ENCODE measurements at regions not wholly inside any gene's neighbourhood (a gene's known extent, or its start where the extent isn't known, plus 50 kb on each side); places are given as distances from the start of the nearest gene placed in this dataset.

DNA sequence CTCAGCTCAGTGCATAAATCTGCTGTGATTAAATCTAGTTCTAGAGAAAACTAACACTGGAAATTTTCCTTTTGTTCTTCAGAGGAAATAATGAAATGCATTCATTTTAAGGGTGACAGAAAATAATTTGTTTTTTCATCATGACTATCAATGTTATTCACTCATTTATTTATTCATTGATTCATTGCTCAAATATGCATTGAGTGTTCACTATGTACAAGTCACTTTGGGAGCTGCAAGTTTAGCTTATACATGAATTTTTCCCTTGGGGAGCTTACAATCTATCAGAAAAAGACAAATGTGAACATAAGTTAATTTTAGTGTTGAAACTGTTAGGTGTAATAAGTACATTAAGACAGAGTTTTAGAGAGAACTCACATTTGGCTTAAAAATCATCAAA is 897.8 kb downstream of the CENPC start:
- Mint-ChIP-seq H3K4me3 (no peak overlapping the region), H3K27me3 (no peaks in the 10 kb centered on the region), H3K36me3 (no peaks in the 10 kb centered on the region), H3K27ac (no peak overlapping the region), H3K4me1 (no peaks in the 10 kb centered on the region), H3K9me3 (peaks cover 0 to 3% (median 2%) of the 10 kb centered on the region in 3 donors)
- CTCF ChIA-PET = no interaction called here
- H3K4me3 ChIP-seq (ENCODE audit: control insufficient read depth in 1 of 2, extremely low read depth in 1 of 2, low read length in 1 of 2) = no peak overlapping the region
- POLR2A ChIA-PET = no interaction called here
- H3K9me3 ChIP-seq = no peaks in the 10 kb centered on the region
- DNase-seq (no peak), ATAC-seq (replicated peaks in 1 of 4) (no peak)
- H3K4me1 ChIP-seq (ENCODE audit: control insufficient read depth in 1 of 2, extremely low read depth in 1 of 2, insufficient read depth in 2 of 2, low read length in 2 of 2) = no peaks in the 10 kb centered on the region
- H3K27ac ChIP-seq (ENCODE audit: low read length) = no peak overlapping the region
- no peaks in the 10 kb centered on the region for H3K27me3 ChIP-seq (replicated peaks in 1 of 2; ENCODE audit: control insufficient read depth in 2 of 2, extremely low read depth in 1 of 2, insufficient read depth in 2 of 2, low read length in 1 of 2)
- no peaks in the 10 kb centered on the region for H3K36me3 ChIP-seq (ENCODE audit: control insufficient read depth in 2 of 2, extremely low read depth in 1 of 2, insufficient read depth in 1 of 2, low read length in 1 of 2)

DNA sequence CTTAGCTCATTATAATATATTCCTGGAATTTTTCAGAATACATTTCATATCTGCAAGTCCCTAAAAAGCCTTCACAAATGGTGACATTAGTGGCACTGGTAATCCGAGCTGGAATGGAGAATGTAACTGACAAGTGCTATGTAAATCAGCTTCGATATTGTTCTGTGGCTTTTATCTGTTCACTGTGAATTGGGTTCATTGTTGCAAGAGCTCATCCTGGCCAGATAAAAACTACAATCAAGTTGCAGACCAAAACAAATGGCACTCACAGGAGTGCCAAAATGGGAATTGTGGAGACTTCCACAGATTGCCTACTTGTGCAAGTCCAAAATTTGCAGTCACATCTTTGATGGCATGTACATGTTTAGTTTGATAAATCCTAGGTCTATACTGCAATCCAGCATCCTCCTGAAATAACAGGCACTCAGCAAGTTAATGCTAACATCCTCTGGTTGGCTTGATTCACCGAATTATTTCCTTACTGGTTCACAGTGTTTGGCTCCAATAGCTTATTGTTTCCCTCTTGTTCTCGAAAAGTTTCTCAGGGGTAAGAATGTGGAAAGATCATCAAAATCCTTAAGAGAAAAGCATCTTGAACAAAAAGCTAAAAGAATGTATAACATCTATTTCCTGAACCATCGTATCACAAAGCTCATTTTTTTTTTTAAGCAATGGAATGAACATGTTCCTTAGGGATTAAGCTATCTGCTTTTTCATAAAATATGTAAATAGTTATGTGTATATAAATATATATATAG is 904.9 kb downstream of the CENPC start:
- ATAC-seq (replicated peaks in 1 of 4) (no peak), DNase-seq (no peak)
- Mint-ChIP-seq H3K9me3 (peaks cover under 1 to 3% (median 3%) of the 10 kb centered on the region in 3 donors), H3K36me3 (no peaks in the 10 kb centered on the region), H3K27ac (no peak overlapping the region), H3K27me3 (no peaks in the 10 kb centered on the region), H3K4me1 (no peaks in the 10 kb centered on the region), H3K4me3 (no peak overlapping the region)
- WGBS (ENCODE audit: insufficient coverage) = 65% methylated on average over 2 of the region's 5 CpGs
- H3K4me1 ChIP-seq (ENCODE audit: control insufficient read depth in 1 of 2, extremely low read depth in 1 of 2, insufficient read depth in 2 of 2, low read length in 2 of 2) = no peaks in the 10 kb centered on the region
- no peaks in the 10 kb centered on the region for H3K9me3 ChIP-seq
- no peak overlapping the region for H3K4me3 ChIP-seq (ENCODE audit: control insufficient read depth in 1 of 2, extremely low read depth in 1 of 2, low read length in 1 of 2)
- POLR2A ChIA-PET = interaction anchor here in 1 of 2 donors (0.6 kb wide), 1 partner anchor 53 kb away, joined by 4 read pairs; no protein-coding TSS in a partner anchor
- H3K36me3 ChIP-seq (ENCODE audit: control insufficient read depth in 2 of 2, extremely low read depth in 1 of 2, insufficient read depth in 1 of 2, low read length in 1 of 2) = no peaks in the 10 kb centered on the region
- H3K27me3 ChIP-seq (replicated peaks in 1 of 2; ENCODE audit: control insufficient read depth in 2 of 2, extremely low read depth in 1 of 2, insufficient read depth in 2 of 2, low read length in 1 of 2) = no peaks in the 10 kb centered on the region
- no peak overlapping the region for H3K27ac ChIP-seq (ENCODE audit: low read length)
- CTCF ChIA-PET = interaction anchor here in 1 of 2 donors (0.6 kb wide), 1 partner anchor 69 kb away, joined by 3 read pairs; no protein-coding TSS in a partner anchor

DNA sequence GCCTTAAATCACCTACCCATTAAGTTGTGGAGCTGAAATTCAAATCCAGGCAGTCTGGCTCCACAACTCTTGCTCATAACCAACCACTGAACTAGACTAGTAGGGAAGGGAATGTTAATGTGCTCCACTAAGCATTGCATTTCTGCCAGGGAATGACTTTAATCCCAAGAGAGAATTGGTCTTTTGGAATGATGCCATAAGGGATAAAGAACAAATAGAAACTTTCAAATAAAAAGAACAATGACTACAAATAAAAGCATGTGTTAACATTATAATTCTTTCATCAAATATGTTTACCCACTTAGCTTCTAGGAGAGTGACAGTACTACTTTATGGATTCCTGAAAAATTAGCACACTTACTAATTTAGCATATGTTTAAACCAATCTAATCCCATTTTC is 905.9 kb downstream of the CENPC start:
- ChIA-PET POLR2A (no interaction called here), CTCF (no interaction called here)
- ATAC-seq (replicated peaks in 1 of 4) = no peak
- Histone ChIP-seq H3K36me3 (ENCODE audit: control insufficient read depth in 2 of 2, extremely low read depth in 1 of 2, insufficient read depth in 1 of 2, low read length in 1 of 2) (no peaks in the 10 kb centered on the region), H3K4me1 (ENCODE audit: control insufficient read depth in 1 of 2, extremely low read depth in 1 of 2, insufficient read depth in 2 of 2, low read length in 2 of 2) (no peaks in the 10 kb centered on the region), H3K4me3 (ENCODE audit: control insufficient read depth in 1 of 2, extremely low read depth in 1 of 2, low read length in 1 of 2) (no peak overlapping the region), H3K27me3 (replicated peaks in 1 of 2; ENCODE audit: control insufficient read depth in 2 of 2, extremely low read depth in 1 of 2, insufficient read depth in 2 of 2, low read length in 1 of 2) (no peaks in the 10 kb centered on the region), H3K27ac (ENCODE audit: low read length) (no peak overlapping the region), H3K9me3 (no peaks in the 10 kb centered on the region)
- Mint-ChIP-seq H3K27ac (no peak overlapping the region), H3K9me3 (peaks cover 3 to 5% (median 3%) of the 10 kb centered on the region in 3 donors), H3K4me3 (no peak overlapping the region), H3K27me3 (no peaks in the 10 kb centered on the region), H3K36me3 (no peaks in the 10 kb centered on the region), H3K4me1 (no peaks in the 10 kb centered on the region)
- no peak for DNase-seq

DNA sequence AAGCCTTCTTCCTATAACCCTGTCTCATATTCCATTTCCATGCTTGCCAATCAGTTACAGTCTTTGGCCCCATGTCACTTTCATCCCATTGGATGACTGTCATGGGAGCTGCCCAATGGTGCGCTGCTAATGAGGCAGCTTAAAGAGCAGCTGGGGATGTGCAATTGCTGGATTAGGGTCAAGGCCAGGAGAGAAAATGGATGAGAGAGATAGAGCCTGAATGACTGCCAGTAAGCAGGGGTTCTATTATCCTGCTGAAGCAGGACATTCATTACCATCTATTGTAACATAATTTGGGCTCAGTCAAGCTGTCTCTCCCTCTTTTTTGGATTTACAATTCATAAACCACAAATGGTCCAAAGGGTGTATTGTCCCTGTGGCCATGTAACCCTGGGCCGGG is 909.0 kb downstream of the CENPC start:
- H3K4me1 Mint-ChIP-seq = no peaks in the 10 kb centered on the region
- WGBS (ENCODE audit: insufficient coverage) = 80% methylated on average over 1 of the region's 2 CpGs
- H3K4me3 Mint-ChIP-seq = no peak overlapping the region
- no peaks in the 10 kb centered on the region for H3K9me3 ChIP-seq
- no peak for DNase-seq
- no peaks in the 10 kb centered on the region for H3K36me3 ChIP-seq (ENCODE audit: control insufficient read depth in 2 of 2, extremely low read depth in 1 of 2, insufficient read depth in 1 of 2, low read length in 1 of 2)
- no peak overlapping the region for H3K27ac Mint-ChIP-seq
- H3K27ac ChIP-seq (ENCODE audit: low read length) = no peak overlapping the region
- no peak overlapping the region for H3K4me3 ChIP-seq (ENCODE audit: control insufficient read depth in 1 of 2, extremely low read depth in 1 of 2, low read length in 1 of 2)
- no peaks in the 10 kb centered on the region for H3K27me3 ChIP-seq (replicated peaks in 1 of 2; ENCODE audit: control insufficient read depth in 2 of 2, extremely low read depth in 1 of 2, insufficient read depth in 2 of 2, low read length in 1 of 2)
- H3K36me3 Mint-ChIP-seq = no peaks in the 10 kb centered on the region
- no peak for ATAC-seq (replicated peaks in 1 of 4)
- no peaks in the 10 kb centered on the region for H3K27me3 Mint-ChIP-seq
- no peaks in the 10 kb centered on the region for H3K4me1 ChIP-seq (ENCODE audit: control insufficient read depth in 1 of 2, extremely low read depth in 1 of 2, insufficient read depth in 2 of 2, low read length in 2 of 2)
- POLR2A ChIA-PET = no interaction called here
- CTCF ChIA-PET = no interaction called here
- peaks cover 3 to 5% (median 3%) of the 10 kb centered on the region in 3 donors for H3K9me3 Mint-ChIP-seq

DNA sequence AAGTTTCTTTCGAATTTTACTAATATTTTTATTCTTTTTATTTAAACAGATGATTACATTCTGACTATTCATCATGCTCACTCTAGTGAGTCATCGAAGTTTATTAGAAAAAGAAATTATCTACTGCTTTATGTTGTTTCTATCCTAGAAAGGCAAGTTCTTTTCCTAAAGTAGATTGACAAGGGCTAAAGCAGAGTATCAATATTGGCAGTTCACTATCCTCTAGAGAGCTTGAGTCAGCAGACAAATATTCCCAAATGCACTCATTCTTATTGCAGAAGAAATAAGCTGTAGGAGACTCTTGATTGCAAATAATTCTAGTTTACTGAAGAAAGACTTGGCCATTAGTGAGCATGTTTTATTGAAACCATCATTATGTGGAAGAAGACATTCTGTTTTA is 911.8 kb downstream of the CENPC start:
- Histone ChIP-seq H3K4me1 (ENCODE audit: control insufficient read depth in 1 of 2, extremely low read depth in 1 of 2, insufficient read depth in 2 of 2, low read length in 2 of 2) (no peaks in the 10 kb centered on the region), H3K27me3 (replicated peaks in 1 of 2; ENCODE audit: control insufficient read depth in 2 of 2, extremely low read depth in 1 of 2, insufficient read depth in 2 of 2, low read length in 1 of 2) (no peaks in the 10 kb centered on the region), H3K9me3 (no peaks in the 10 kb centered on the region), H3K36me3 (ENCODE audit: control insufficient read depth in 2 of 2, extremely low read depth in 1 of 2, insufficient read depth in 1 of 2, low read length in 1 of 2) (no peaks in the 10 kb centered on the region), H3K27ac (ENCODE audit: low read length) (no peak overlapping the region), H3K4me3 (ENCODE audit: control insufficient read depth in 1 of 2, extremely low read depth in 1 of 2, low read length in 1 of 2) (no peak overlapping the region)
- H3K27me3 Mint-ChIP-seq = no peaks in the 10 kb centered on the region
- H3K9me3 Mint-ChIP-seq = peaks cover 0 to 5% (median 1%) of the 10 kb centered on the region in 3 donors
- H3K4me1 Mint-ChIP-seq = no peaks in the 10 kb centered on the region
- no peak overlapping the region for H3K27ac Mint-ChIP-seq
- POLR2A ChIA-PET = no interaction called here
- no peak for DNase-seq
- no CpG with 5 or more reads among the region's 2 CpGs for WGBS (ENCODE audit: insufficient coverage)
- CTCF ChIA-PET = no interaction called here
- H3K36me3 Mint-ChIP-seq = no peaks in the 10 kb centered on the region
- ATAC-seq (replicated peaks in 1 of 4) = no peak
- H3K4me3 Mint-ChIP-seq = no peak overlapping the region

DNA sequence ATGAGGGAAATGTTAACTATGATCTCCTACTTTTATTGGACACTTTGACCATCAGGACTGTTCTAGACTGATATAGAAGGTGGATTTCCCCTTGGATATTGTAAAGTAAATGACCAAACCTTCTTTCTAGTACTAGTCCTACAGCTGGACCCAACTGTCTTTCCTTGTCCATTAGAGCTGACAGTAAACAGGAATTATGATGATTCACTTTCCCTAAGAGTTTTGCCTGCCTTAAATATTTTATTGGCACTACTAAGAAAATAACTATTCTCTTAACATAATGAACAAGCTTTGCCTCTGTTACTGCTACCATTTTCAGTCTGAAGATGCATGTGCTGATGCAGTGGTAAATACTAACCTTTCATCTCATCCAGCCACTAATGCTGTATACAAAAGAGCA is 915.4 kb downstream of the CENPC start:
- H3K27me3 Mint-ChIP-seq = no peaks in the 10 kb centered on the region
- no peaks in the 10 kb centered on the region for H3K36me3 Mint-ChIP-seq
- no peaks in the 10 kb centered on the region for H3K9me3 Mint-ChIP-seq
- DNase-seq (no peak), ATAC-seq (replicated peaks in 1 of 4) (no peak)
- Histone ChIP-seq H3K9me3 (no peaks in the 10 kb centered on the region), H3K4me1 (ENCODE audit: control insufficient read depth in 1 of 2, extremely low read depth in 1 of 2, insufficient read depth in 2 of 2, low read length in 2 of 2) (no peaks in the 10 kb centered on the region), H3K36me3 (ENCODE audit: control insufficient read depth in 2 of 2, extremely low read depth in 1 of 2, insufficient read depth in 1 of 2, low read length in 1 of 2) (no peaks in the 10 kb centered on the region), H3K27ac (ENCODE audit: low read length) (no peak overlapping the region), H3K27me3 (replicated peaks in 1 of 2; ENCODE audit: control insufficient read depth in 2 of 2, extremely low read depth in 1 of 2, insufficient read depth in 2 of 2, low read length in 1 of 2) (no peaks in the 10 kb centered on the region), H3K4me3 (ENCODE audit: control insufficient read depth in 1 of 2, extremely low read depth in 1 of 2, low read length in 1 of 2) (no peak overlapping the region)
- CTCF ChIA-PET = no interaction called here
- H3K27ac Mint-ChIP-seq = no peak overlapping the region
- no peaks in the 10 kb centered on the region for H3K4me1 Mint-ChIP-seq
- POLR2A ChIA-PET = no interaction called here
- H3K4me3 Mint-ChIP-seq = no peak overlapping the region

DNA sequence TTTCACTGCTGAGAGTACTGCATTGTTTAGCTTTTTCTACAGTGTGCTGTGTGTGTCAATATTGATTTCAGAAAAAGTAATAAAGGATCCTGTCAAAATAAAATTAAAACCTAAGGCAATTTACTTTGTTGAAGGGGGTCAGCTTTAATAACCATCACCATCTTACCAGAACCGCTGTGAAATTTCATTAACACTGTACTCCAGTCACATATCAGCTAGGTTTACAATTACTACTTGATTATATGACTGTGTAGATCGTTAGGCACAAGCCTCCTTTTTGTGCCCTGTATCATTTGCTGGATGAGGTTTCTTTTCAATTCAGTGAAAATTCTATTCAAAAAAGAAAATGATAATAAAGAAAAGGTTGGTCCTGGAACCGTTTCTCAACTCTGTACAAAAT is 917.2 kb downstream of the CENPC start:
- no peaks in the 10 kb centered on the region for H3K4me1 ChIP-seq (ENCODE audit: control insufficient read depth in 1 of 2, extremely low read depth in 1 of 2, insufficient read depth in 2 of 2, low read length in 2 of 2)
- ChIA-PET POLR2A (no interaction called here), CTCF (no interaction called here)
- ATAC-seq (replicated peaks in 1 of 4) (no peak), DNase-seq (no peak)
- no peaks in the 10 kb centered on the region for H3K27me3 Mint-ChIP-seq
- no peaks in the 10 kb centered on the region for H3K4me1 Mint-ChIP-seq
- H3K4me3 Mint-ChIP-seq = no peak overlapping the region
- H3K36me3 Mint-ChIP-seq = no peaks in the 10 kb centered on the region
- H3K27me3 ChIP-seq (replicated peaks in 1 of 2; ENCODE audit: control insufficient read depth in 2 of 2, extremely low read depth in 1 of 2, insufficient read depth in 2 of 2, low read length in 1 of 2) = no peaks in the 10 kb centered on the region
- H3K9me3 Mint-ChIP-seq = peaks cover 0 to 10% (median 0%) of the 10 kb centered on the region in 3 donors
- H3K27ac ChIP-seq (ENCODE audit: low read length) = no peak overlapping the region
- no peaks in the 10 kb centered on the region for H3K9me3 ChIP-seq
- H3K36me3 ChIP-seq (ENCODE audit: control insufficient read depth in 2 of 2, extremely low read depth in 1 of 2, insufficient read depth in 1 of 2, low read length in 1 of 2) = no peaks in the 10 kb centered on the region
- no peak overlapping the region for H3K4me3 ChIP-seq (ENCODE audit: control insufficient read depth in 1 of 2, extremely low read depth in 1 of 2, low read length in 1 of 2)
- H3K27ac Mint-ChIP-seq = no peak overlapping the region
- no CpG with 5 or more reads among the region's 3 CpGs for WGBS (ENCODE audit: insufficient coverage)
